ENCODE measurements at regions not wholly inside any gene's neighbourhood (a gene's known extent, or its start where the extent isn't known, plus 50 kb on each side); places are given as distances from the start of the nearest gene placed in this dataset.

GRCh38 chr2:100766256-100766655 is 53.7 kb upstream of the NPAS2 start:
- no peak for DNase-seq

GRCh38 chr2:100766806-100767205 is 53.1 kb upstream of the NPAS2 start:
- no peak for DNase-seq

GRCh38 chr2:100767224-100767653 is 52.7 kb upstream of the NPAS2 start:
- no peak for DNase-seq

GRCh38 chr2:100767810-100768806 is 51.8 kb upstream of the NPAS2 start:
- no peak for DNase-seq
